Psoas muscle (tissue), 7 donors: ENCODE measurements at regions not wholly inside any gene's neighbourhood (a gene's known extent, or its start where the extent isn't known, plus 50 kb on each side); places are given as distances from the start of the nearest gene placed in this dataset.

Experiments used
- ATAC-seq, 4 donors: fragments of 200-7000 bp; cut with Tn5 transposase; one replicate each; pipeline ENCODE4 v1.9.1; 2020; ENCODE audit warnings: moderate library complexity in 3 of 4, mild to moderate bottlenecking in 2 of 4
- DNase-seq, 2 donors: peaks; one replicate each; pipeline ENCODE4 v3.0.0-alpha.2; 2020
- H3K27ac ChIP-seq: fragments of 200-600 bp; one replicate; pipeline ENCODE4 v1.8.0; 2022
- H3K27me3 ChIP-seq, 3 donors: fragments of 200-600 bp in 1 of 3; one replicate each; pipeline versions ENCODE4 v1.6.1 to v1.8.0; 2013 to 2022; ENCODE audit warnings: low read length in 2 of 3, mild to moderate bottlenecking in 2 of 3, moderate library complexity in 1 of 3; ENCODE audit not compliant: insufficient read depth in 3 of 3
- H3K36me3 ChIP-seq, 2 donors: fragments of 200-600 bp in 1 of 2; one replicate each; pipeline versions ENCODE4 v1.6.1 to v1.8.0; 2013 to 2022; ENCODE audit warnings: low read depth in 1 of 2, mild to moderate bottlenecking in 1 of 2, moderate library complexity in 1 of 2; ENCODE audit not compliant: insufficient read depth in 1 of 2
- H3K4me1 ChIP-seq: fragments of 200-600 bp; one replicate; pipeline ENCODE4 v1.8.0; 2022
- H3K4me3 ChIP-seq: fragments of 200-600 bp; one replicate; pipeline ENCODE4 v1.8.0; 2022; ENCODE audit warnings: mild to moderate bottlenecking
- H3K9me3 ChIP-seq: fragments of 200-600 bp; one replicate; pipeline ENCODE4 v1.8.0; 2022
- WGBS, 3 donors: extraction: QIAGEN DNeasy Blood & Tissue Kit; methylation state at CpG; one replicate each; pipeline versions ENCODE4 v1.1.6 to v1.1.7; 2013; 5-methylcytosine and 5-hydroxymethylcytosine counted together
- intact Hi-C, 2 donors: fragments of 100-400 bp; cut with DNase I; formaldehyde crosslinking; loops; one replicate each; pipeline versions ENCODE4 v1.11.0 to v1.14.2; 2022
- TF ChIP-seq, protein P1 (sequence below): fragments of 200-600 bp; IDR thresholded peaks from one replicate; pipeline ENCODE4 v1.8.0; 2022; ENCODE audit warnings: antibody characterized with exemption
- donor health status: healthy with polysubstance abuse.
- donor health status: DM: no; HTN: no; CAD: no; lungs with moderate emphysema.
- donor health status: Bipolar disorder and iron deficiency.
- donor health status: healthy.
- donor health status: DM: yes; HTN: yes; CAD: no.
- donor health status: DM: no; HTN: no; CAD: no.
- donor health status: DM: yes; HTN: yes; CAD: no.

DNA sequence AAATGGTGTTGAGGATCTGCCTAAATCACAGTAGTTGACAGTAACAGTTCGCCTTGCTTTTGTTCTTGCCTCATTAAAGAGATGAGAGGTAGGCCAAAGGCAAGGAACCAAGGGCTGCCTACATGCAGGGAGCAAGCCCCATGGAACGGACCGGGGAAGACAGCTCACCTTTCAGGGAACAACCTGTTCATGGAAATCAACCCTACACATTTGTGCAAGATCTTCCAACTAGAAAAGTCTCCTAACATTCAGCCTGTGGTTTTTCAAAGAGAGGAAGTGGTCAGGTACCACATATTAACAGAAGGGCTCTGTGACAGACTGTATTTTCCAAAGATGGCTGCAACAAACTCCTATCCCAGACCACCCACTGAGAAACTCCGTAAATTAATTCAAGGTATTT, 1031.8 kb upstream of the NR2F2 start:
- ATAC-seq (no peak), DNase-seq (no peak)
- Histone ChIP-seq H3K9me3 (no peaks in the 10 kb centered on the region), H3K27ac (no peak overlapping the region), H3K27me3 (peaks cover 0 to 9% (median 0%) of the 10 kb centered on the region in 3 donors), H3K4me1 (no peaks in the 10 kb centered on the region), H3K36me3 (no peaks in the 10 kb centered on the region), H3K4me3 (no peak overlapping the region)
- intact Hi-C loops: loop anchor here in 1 of 2 donors (10.0 kb wide), 1 partner anchor 624 kb away; no protein-coding TSS in a partner anchor
- TF ChIP-seq, protein P1, sequence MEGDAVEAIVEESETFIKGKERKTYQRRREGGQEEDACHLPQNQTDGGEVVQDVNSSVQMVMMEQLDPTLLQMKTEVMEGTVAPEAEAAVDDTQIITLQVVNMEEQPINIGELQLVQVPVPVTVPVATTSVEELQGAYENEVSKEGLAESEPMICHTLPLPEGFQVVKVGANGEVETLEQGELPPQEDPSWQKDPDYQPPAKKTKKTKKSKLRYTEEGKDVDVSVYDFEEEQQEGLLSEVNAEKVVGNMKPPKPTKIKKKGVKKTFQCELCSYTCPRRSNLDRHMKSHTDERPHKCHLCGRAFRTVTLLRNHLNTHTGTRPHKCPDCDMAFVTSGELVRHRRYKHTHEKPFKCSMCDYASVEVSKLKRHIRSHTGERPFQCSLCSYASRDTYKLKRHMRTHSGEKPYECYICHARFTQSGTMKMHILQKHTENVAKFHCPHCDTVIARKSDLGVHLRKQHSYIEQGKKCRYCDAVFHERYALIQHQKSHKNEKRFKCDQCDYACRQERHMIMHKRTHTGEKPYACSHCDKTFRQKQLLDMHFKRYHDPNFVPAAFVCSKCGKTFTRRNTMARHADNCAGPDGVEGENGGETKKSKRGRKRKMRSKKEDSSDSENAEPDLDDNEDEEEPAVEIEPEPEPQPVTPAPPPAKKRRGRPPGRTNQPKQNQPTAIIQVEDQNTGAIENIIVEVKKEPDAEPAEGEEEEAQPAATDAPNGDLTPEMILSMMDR: no peak
- 90 to 99% (median 93%) methylated on average over 4 of the region's 4 CpGs for WGBS, 3 donors

DNA sequence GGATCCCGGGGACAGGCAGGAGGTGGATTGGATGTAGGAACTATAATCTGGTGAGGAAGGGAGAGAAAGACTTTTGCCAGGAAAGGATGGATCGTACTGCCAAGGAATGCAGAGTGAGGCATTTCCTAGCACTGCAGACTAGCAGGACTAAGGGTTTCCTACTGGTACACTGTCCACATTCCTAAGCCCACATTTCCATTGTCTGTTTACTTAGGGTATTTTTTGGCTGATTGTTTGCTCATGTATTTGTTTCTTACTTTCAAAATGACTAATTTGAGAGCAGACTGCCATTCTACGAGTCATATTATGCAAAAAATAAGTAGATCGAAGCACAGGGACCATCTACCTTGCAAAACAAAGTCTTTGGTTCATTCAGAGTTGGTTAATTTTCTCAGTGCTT, 1029.5 kb upstream of the NR2F2 start:
- intact Hi-C loops: no loop called here
- H3K4me3 ChIP-seq: no peak overlapping the region
- H3K9me3 ChIP-seq: no peaks in the 10 kb centered on the region
- DNase-seq (no peak), ATAC-seq (no peak)
- no peaks in the 10 kb centered on the region for H3K36me3 ChIP-seq
- H3K27me3 ChIP-seq: peaks cover 0 to 2% (median 2%) of the 10 kb centered on the region in 3 donors
- H3K4me1 ChIP-seq: peaks cover 4% of the 10 kb centered on the region
- TF ChIP-seq, protein P1: no peak
- WGBS, 3 donors: 64 to 70% (median 66%) methylated on average over 4 of the region's 4 CpGs
- H3K27ac ChIP-seq: no peak overlapping the region

DNA sequence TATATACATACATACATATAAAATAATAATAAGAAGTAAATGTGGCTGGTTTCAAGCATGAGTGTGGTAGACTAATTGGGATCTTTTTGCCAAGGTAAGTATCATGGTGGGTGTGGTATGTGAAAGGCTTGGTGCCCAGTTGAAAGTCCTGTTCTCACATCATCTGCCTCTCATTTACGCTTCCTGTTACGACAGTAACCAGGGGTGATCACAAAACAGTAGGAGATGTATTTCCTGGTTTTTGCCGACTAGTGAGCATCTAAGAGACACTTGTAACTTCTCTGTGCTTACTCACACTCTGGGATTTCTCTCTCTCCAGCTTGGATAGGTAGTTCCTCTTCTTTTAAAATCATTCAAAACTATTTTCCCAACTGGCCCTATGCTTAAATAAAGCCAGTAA, 1028.3 kb upstream of the NR2F2 start:
- WGBS, 3 donors: 62 to 73% (median 70%) methylated on average over 3 of the region's 3 CpGs
- TF ChIP-seq, protein P1: no peak
- Histone ChIP-seq H3K4me3 (no peak overlapping the region), H3K4me1 (peaks cover 4% of the 10 kb centered on the region), H3K36me3 (no peaks in the 10 kb centered on the region), H3K9me3 (no peaks in the 10 kb centered on the region), H3K27me3 (peaks cover 0 to 2% (median 0%) of the 10 kb centered on the region in 3 donors), H3K27ac (no peak overlapping the region)
- ATAC-seq: no peak
- DNase-seq: no peak
- intact Hi-C loops: no loop called here

DNA sequence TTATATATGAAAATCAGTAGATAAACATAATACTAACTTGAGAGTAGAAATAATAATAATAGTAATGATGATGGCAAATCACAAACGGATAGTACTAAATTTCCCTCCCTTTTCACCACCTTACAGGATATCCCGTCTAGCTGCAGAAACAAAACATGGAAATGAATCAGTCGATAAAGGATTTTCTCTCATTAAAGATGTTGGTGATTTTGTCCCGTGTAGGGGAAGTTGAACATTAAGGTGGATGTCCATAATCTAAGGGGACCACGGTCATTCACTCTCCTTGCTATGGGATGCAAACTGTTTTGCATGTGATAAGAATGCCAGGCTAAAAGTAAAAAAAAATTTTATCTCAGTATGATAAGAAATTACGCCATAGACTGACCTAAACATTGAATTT, 1027.7 kb upstream of the NR2F2 start:
- ATAC-seq (no peak), DNase-seq (no peak)
- intact Hi-C loops: no loop called here
- H3K4me1 ChIP-seq: peaks cover 4% of the 10 kb centered on the region
- peaks cover 0 to 2% (median 0%) of the 10 kb centered on the region in 3 donors for H3K27me3 ChIP-seq
- H3K36me3 ChIP-seq: no peaks in the 10 kb centered on the region
- no peak overlapping the region for H3K27ac ChIP-seq
- H3K9me3 ChIP-seq: no peaks in the 10 kb centered on the region
- no peak overlapping the region for H3K4me3 ChIP-seq
- 67 to 78% (median 77%) methylated on average over 6 of the region's 6 CpGs for WGBS, 3 donors
- TF ChIP-seq, protein P1: no peak

DNA sequence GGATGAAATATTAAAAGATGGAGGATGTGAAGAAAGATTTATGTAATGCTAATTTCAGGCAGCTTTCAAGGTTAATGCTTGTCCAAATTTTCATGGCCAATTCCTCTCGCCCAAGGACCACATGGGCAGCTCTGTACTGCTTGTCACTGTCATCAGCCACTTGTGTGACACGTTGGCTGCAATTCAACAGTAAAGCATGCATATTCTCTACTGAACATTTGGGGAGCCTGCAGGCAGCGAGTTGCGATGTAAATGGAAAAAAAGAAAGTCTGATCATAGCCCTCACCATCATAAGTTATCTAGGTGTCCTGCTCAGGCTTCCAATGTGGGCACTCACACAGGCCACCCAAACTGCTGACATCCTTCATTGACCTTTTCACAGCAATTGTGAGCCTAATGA, 1026.8 kb upstream of the NR2F2 start:
- Histone ChIP-seq H3K9me3 (no peaks in the 10 kb centered on the region), H3K36me3 (no peaks in the 10 kb centered on the region), H3K27me3 (peaks cover 0 to 2% (median 0%) of the 10 kb centered on the region in 3 donors), H3K27ac (peak overlapping the region; percentile 68), H3K4me1 (peaks cover 4% of the 10 kb centered on the region), H3K4me3 (no peak overlapping the region)
- ATAC-seq (no peak), DNase-seq (no peak)
- 24 to 29% (median 29%) methylated on average over 4 of the region's 4 CpGs for WGBS, 3 donors
- intact Hi-C loops: no loop called here
- TF ChIP-seq, protein P1: no peak
